ENCODE measurements at regions not wholly inside any gene's neighbourhood (a gene's known extent, or its start where the extent isn't known, plus 50 kb on each side); places are given as distances from the start of the nearest gene placed in this dataset.

DNA sequence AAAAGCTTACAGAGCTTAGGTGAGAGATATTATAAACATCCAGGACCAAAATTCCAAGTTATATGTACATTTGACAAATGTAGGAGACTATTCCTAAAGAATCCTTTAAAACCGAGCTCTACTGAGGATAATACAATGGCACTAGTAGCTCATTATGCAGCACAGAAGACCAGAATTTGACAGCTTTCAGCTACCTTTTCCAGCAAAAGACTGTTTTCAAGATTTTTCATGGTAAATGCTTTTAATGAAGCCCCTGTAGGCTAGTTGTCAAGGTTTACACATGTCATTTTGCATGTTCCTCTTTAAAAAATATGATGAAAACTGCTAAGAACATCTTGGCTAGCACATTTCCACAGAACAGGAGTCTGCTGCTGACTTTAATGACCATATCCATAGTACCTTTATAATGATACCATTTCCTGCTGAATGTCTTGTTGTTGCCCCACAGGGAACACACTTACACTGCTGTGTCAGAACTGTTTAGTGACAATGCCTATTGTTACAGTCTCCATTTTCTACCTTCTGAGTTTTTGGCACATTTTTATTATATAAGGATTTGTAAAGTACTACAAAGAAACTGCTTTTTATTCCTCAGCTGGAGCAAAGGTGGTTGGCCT is 1382.3 kb downstream of the RAPGEF2 start:
- no peak overlapping the region for H3K4me3 ChIP-seq (ENCODE audit: control extremely low read depth in 1 of 5, extremely low read depth in 1 of 5, insufficient read depth in 1 of 5, low read depth in 2 of 5, low read length in 4 of 5)
- peaks cover 0 to 4% (median 2%) of the 10 kb centered on the region in 3 donors for H3K9me3 ChIP-seq (ENCODE audit: control extremely low read depth in 1 of 3, control insufficient read depth in 2 of 3, insufficient read depth in 1 of 3, low read length in 2 of 3)
- no peak overlapping the region for H3K9ac ChIP-seq (ENCODE audit: low read length)
- intact Hi-C loops (cut with micrococcal nuclease): no loop called here
- WGBS (ENCODE audit: insufficient coverage): 100% methylated on average over 1 of the region's 1 CpG
- no peak overlapping the region for H2AFZ ChIP-seq (ENCODE audit: insufficient read depth, low read depth, low read length, poor library complexity, severe bottlenecking)
- no peaks in the 10 kb centered on the region for H3K4me1 Mint-ChIP-seq
- H3K27me3 Mint-ChIP-seq: no peaks in the 10 kb centered on the region
- H3K79me2 ChIP-seq (ENCODE audit: control insufficient read depth, insufficient read depth, low read length): no peaks in the 10 kb centered on the region
- H3K27ac Mint-ChIP-seq: no peak overlapping the region
- ChIA-PET CTCF (no interaction called here), POLR2A (no interaction called here)
- H3K27ac ChIP-seq (ENCODE audit: low read length in 2 of 2): no peak overlapping the region
- H3K4me3 Mint-ChIP-seq: no peak overlapping the region
- no peak for TF ChIP-seq EZH2 (IDR thresholded peaks at IDR 0.05; ENCODE audit: borderline replicate concordance, insufficient read depth, low read depth, low read length, poor library complexity, severe bottlenecking)
- TF ChIP-seq, protein P1, sequence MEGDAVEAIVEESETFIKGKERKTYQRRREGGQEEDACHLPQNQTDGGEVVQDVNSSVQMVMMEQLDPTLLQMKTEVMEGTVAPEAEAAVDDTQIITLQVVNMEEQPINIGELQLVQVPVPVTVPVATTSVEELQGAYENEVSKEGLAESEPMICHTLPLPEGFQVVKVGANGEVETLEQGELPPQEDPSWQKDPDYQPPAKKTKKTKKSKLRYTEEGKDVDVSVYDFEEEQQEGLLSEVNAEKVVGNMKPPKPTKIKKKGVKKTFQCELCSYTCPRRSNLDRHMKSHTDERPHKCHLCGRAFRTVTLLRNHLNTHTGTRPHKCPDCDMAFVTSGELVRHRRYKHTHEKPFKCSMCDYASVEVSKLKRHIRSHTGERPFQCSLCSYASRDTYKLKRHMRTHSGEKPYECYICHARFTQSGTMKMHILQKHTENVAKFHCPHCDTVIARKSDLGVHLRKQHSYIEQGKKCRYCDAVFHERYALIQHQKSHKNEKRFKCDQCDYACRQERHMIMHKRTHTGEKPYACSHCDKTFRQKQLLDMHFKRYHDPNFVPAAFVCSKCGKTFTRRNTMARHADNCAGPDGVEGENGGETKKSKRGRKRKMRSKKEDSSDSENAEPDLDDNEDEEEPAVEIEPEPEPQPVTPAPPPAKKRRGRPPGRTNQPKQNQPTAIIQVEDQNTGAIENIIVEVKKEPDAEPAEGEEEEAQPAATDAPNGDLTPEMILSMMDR (IDR thresholded peaks at IDR 0.05): no peak
- no peak for DNase-seq
- H4K20me1 ChIP-seq (ENCODE audit: control insufficient read depth, insufficient read depth, low read length, poor library complexity, severe bottlenecking): no peaks in the 10 kb centered on the region
- ATAC-seq (ENCODE audit: low read depth): no peak
- H3K27me3 ChIP-seq (replicated peaks in 1 of 4; ENCODE audit: control extremely low read depth in 1 of 4, control insufficient read depth in 3 of 4, insufficient read depth in 4 of 4, low read length in 3 of 4): no peaks in the 10 kb centered on the region
- H3K4me1 ChIP-seq (ENCODE audit: control insufficient read depth in 2 of 2, insufficient read depth in 2 of 2, low read length in 2 of 2): no peaks in the 10 kb centered on the region
- H3K9me3 Mint-ChIP-seq (ENCODE audit: insufficient read depth): peaks cover 8% of the 10 kb centered on the region
- no peaks in the 10 kb centered on the region for H3K36me3 ChIP-seq (replicated peaks in 1 of 2; ENCODE audit: control extremely low read depth in 1 of 2, control insufficient read depth in 1 of 2, extremely low read depth in 1 of 2, insufficient read depth in 2 of 2, low read length in 1 of 2)
- no peak overlapping the region for H3K4me2 ChIP-seq (replicated peaks; ENCODE audit: low read depth, low read length, poor library complexity, severe bottlenecking)

DNA sequence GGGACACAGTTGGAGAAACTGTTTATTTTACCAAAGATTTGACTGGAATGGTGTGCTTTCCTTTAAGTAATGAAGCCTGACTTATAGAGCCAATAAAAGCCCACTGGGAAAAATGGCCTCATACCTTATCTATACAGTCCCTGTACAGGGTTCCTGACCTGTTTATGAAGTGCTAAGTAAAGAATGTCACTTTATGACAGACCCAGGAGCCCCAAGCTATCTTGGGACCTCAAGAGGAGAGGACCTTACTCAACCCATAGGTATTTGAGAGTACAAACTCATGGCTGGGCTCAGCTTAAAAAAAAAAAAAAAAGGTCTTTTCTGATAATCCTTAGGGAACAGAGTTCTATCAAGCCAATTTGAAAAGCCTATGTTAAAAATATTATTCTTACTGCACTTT is 1389.3 kb downstream of the RAPGEF2 start:
- POLR2A ChIA-PET: no interaction called here
- Histone ChIP-seq H3K27ac (ENCODE audit: low read length in 2 of 2) (no peak overlapping the region), H3K79me2 (ENCODE audit: control insufficient read depth, insufficient read depth, low read length) (no peaks in the 10 kb centered on the region), H3K4me2 (replicated peaks; ENCODE audit: low read depth, low read length, poor library complexity, severe bottlenecking) (no peak overlapping the region), H4K20me1 (ENCODE audit: control insufficient read depth, insufficient read depth, low read length, poor library complexity, severe bottlenecking) (no peaks in the 10 kb centered on the region), H3K4me3 (ENCODE audit: control extremely low read depth in 1 of 5, extremely low read depth in 1 of 5, insufficient read depth in 1 of 5, low read depth in 2 of 5, low read length in 4 of 5) (no peak overlapping the region), H2AFZ (ENCODE audit: insufficient read depth, low read depth, low read length, poor library complexity, severe bottlenecking) (no peak overlapping the region), H3K9ac (ENCODE audit: low read length) (no peak overlapping the region), H3K36me3 (replicated peaks in 1 of 2; ENCODE audit: control extremely low read depth in 1 of 2, control insufficient read depth in 1 of 2, extremely low read depth in 1 of 2, insufficient read depth in 2 of 2, low read length in 1 of 2) (no peaks in the 10 kb centered on the region), H3K9me3 (ENCODE audit: control extremely low read depth in 1 of 3, control insufficient read depth in 2 of 3, insufficient read depth in 1 of 3, low read length in 2 of 3) (peaks cover 0 to 3% (median 0%) of the 10 kb centered on the region in 3 donors), H3K27me3 (replicated peaks in 1 of 4; ENCODE audit: control extremely low read depth in 1 of 4, control insufficient read depth in 3 of 4, insufficient read depth in 4 of 4, low read length in 3 of 4) (no peaks in the 10 kb centered on the region), H3K4me1 (ENCODE audit: control insufficient read depth in 2 of 2, insufficient read depth in 2 of 2, low read length in 2 of 2) (no peaks in the 10 kb centered on the region)
- Mint-ChIP-seq H3K27ac (no peak overlapping the region), H3K4me1 (no peaks in the 10 kb centered on the region), H3K9me3 (ENCODE audit: insufficient read depth) (peaks cover 11% of the 10 kb centered on the region), H3K4me3 (no peak overlapping the region), H3K27me3 (no peaks in the 10 kb centered on the region)
- no peak for ATAC-seq (ENCODE audit: low read depth)
- no peak for DNase-seq
- intact Hi-C loops (cut with micrococcal nuclease): no loop called here
- CTCF ChIA-PET: no interaction called here
- TF ChIP-seq, protein P1 (IDR thresholded peaks at IDR 0.05): no peak
- TF ChIP-seq EZH2 (IDR thresholded peaks at IDR 0.05; ENCODE audit: borderline replicate concordance, insufficient read depth, low read depth, low read length, poor library complexity, severe bottlenecking): no peak

Data from B cell (primary cell).